GM19240 (cell line): ENCODE measurements at regions not wholly inside any gene's neighbourhood (a gene's known extent, or its start where the extent isn't known, plus 50 kb on each side); places are given as distances from the start of the nearest gene placed in this dataset.

Source experiments
- DNase-seq: peaks from one replicate; pipeline ENCODE4 v3.0.0; 2011; ENCODE audit warnings: low spot score; ENCODE audit not compliant: insufficient read length

DNA sequence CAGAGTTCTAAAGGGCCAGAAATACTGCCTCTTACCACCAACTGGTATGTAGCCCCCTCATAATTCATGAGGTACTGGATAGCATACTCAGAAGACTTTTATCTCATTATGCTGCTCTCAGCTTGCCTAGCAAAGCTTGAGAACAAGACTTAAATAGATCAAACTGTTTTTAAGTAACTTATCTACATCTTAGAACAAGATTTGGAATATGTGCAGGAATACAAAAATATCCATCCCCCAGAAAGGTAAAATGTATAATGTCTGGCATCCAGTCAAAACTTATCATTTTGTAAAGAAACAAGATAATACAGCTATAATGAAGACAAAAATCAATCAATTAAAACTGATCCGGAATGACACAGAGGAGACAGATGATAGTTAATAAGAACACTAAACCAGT lies 400.4 kb upstream of the TGFBR2 start:
- DNase-seq, result no peak

DNA sequence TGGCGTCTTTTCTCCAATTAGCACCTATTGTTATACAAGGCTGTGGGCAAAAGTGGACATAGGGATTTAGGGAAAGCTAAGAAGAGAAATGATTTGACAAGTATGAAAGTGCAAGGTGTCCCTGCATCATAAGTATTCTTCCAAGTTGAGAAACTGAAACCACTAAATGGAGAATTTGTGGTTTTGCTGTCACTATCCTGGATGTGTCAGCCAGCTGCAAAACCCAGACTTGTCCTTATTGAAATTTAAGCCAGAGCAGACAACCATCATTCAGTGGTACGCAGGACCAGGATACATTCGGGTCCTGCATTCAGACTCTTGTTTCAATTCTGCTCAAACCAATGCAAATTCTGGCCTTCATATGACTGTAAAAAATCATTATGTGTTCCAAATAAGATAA lies 384.8 kb upstream of the TGFBR2 start:
- no peak for DNase-seq

- no peak for DNase-seq
These were observed 384.0 kb upstream of the TGFBR2 start for GRCh38 chr3:30222441-30222840.

GRCh38 chr3:30225021-30225420 lies 381.4 kb upstream of the TGFBR2 start:
- DNase-seq, result no peak

DNA sequence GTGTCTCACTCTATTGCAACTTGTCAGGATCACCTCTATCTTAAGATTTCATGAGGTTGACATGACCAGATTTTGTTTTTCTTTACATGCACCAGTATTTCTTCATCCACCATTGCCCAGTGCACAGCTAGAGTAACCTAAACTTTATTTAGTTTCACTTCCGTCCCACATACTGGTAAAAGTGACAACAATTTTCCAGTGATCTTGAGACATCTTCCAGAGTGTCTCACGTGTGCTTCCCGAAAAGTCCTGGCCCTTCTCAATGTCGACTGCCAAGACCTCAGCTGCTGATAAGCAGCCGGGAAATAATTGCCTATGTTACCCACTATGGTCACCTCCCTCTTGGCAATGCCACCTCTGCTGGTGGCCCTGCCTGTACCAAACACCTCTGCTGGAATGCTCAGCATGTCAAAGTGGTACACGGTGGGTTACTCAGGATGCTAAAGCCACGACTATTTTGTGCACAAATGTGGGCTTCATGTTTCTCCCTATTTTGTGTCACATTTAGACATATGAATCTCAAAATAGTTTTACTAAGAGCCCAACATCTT lies 379.7 kb upstream of the TGFBR2 start:
- DNase-seq, result no peak

DNA sequence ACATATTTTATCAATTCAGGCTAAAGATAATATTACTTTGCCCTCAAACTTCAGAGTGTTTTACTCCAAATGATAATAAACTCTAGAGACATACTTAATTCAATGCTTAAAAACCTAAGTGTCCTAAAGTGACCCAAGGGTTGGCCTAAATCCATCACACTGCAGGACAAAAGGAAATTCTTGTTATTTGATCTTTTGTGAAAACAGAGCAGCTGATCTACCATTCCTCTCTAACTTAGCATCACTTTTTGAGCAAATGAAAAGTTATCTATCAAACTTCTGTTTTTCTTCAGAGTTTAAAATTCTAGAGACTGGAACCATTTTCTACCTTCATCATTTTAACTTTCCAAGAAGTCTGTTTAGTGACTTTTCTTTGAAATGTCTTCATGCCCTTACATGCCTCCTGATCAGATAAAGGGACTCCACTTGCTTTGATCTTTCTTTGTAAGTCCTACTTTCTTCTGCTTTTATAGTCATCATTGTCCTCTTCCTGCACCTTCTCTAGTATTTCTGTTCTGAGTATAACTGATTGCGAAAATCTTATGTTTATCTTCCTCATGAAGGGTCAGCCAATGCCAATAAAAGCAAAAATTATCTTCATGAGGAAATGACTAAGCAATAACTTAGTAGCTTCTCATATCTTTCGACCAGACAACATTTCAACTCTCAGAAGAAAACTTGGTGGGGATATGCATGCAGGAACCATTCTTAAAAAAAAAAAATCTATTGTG lies 378.7 kb upstream of the TGFBR2 start:
- DNase-seq, result no peak

GRCh38 chr3:30228302-30228631 lies 378.1 kb upstream of the TGFBR2 start:
- no peak for DNase-seq

- DNase-seq, result no peak
These were observed 374.9 kb upstream of the TGFBR2 start for GRCh38 chr3:30231277-30232141.

- DNase-seq, result no peak
These were observed 374.3 kb upstream of the TGFBR2 start for GRCh38 chr3:30232142-30232541.

DNA sequence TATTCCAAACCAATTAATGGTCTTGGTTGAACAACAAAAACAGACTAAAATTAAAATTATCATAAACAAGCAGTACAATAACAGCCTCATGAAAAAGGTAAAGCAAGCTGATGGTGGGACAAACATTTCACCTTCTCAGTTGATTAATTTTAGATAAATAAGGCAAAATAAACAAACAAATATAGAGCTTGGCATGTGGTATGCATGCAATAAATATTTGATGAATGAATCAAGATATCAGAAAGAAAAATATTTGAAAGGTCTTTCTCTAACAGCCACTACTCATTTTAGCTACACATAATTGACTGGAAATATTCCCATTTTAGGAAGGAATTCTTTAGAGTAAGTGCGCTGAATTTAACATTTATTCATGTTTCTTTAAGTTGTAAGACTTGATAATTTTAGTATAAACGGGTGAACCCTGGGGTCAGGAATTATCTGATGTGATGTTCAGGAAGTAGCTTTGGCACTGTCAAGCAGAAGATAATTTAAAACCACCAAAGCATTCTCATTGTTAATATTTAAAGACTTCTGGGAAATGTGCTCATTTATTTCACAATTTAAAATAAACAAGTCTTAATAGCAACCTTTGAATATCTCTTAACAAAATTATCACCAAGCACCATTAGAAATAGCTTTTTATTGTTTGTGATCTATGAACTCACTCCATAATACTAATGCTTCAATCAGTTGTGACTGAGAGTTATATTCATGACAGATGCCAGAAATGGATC lies 372.3 kb upstream of the TGFBR2 start:
- DNase-seq, result no peak

- no peak for DNase-seq
These were observed 370.4 kb upstream of the TGFBR2 start for GRCh38 chr3:30236011-30236410.

DNA sequence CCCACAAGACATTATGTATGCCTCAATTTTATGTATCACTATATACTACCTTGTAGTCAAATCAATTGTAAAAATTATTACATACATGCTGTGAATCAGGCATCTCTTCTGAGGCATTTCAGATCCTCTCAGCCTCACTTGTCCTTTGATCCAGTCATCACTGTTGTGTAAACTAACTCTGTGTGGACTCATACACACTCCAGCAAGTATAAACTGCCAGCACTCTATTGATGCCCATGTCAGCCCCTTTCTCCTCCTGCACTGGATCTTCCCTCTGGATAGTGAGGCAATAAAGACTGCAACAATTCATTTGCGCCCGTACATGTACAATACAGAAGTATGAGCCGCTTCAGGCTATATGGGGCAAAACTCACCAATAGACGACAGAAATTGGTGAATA lies 364.7 kb upstream of the TGFBR2 start:
- DNase-seq, result no peak

- no peak for DNase-seq
These were observed 360.4 kb upstream of the TGFBR2 start for GRCh38 chr3:30245858-30246622.

DNA sequence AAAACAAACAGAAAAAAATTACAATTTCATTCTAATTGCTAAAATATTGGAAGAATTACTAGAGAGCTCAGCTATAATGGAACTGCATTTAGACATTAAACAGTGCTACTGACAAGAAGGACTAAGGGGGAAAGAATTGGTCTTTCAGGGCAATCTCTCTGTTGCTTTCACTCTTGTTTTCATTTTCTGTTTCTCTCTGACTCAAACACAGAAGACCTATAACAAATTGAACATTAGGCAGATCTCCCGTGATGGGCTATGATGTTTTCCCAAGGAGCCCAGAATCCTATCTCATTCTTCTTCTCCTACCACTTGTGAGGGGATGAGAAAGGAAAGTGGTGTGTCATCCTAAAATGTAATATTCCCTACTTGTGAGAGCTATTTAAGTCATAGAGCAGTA lies 358.0 kb upstream of the TGFBR2 start:
- DNase-seq, result no peak

DNA sequence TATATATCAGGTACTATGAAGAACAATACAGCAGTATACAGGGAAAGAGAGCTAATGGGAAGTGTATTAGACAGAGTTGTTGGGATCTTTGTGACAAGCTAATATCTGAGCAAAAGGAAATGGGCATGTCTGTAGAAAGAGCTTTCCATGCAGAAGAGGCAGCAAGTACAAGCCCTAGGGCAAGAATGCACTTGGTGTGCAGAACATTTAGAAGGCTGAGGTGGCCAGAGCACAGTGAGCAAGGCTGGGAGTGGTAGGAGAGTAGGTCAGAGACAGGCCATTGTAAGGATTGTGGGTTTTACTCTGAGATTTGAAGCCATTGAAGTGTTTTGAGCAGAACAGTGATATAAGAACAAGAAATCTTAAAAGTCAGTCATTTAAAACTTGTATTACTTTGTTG lies 353.9 kb upstream of the TGFBR2 start:
- no peak for DNase-seq

GRCh38 chr3:30253832-30254231 lies 352.6 kb upstream of the TGFBR2 start:
- no peak for DNase-seq

DNA sequence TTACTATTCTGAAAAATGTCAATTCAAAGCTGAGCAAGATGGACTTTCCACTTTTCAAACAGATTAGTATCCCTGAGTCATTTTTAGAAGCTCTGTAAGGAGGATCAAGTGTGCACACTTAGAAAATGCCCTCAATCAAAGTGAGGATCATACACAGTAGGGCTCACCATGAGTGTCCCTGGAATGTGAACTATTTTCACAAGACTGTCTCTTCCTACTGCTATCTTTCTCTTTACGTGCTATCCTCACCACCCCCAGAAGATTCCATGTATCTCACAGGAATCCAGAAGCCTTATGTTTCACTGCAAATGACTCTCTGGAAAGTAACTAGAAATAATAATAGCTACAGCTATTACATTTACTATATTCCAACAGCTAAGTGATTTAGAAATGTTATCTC lies 349.9 kb upstream of the TGFBR2 start:
- no peak for DNase-seq

- no peak for DNase-seq
These were observed 347.7 kb upstream of the TGFBR2 start for GRCh38 chr3:30258426-30259392.

GRCh38 chr3:30259730-30260129 lies 346.7 kb upstream of the TGFBR2 start:
- no peak for DNase-seq

GRCh38 chr3:30260762-30261161 lies 345.6 kb upstream of the TGFBR2 start:
- DNase-seq, result no peak
